ENCODE measurements at regions not wholly inside any gene's neighbourhood (a gene's known extent, or its start where the extent isn't known, plus 50 kb on each side); places are given as distances from the start of the nearest gene placed in this dataset.
"Not testable (repeated sequence)": the region's sequence is repeated elsewhere in the genome, so short reads cannot be mapped to it uniquely, and the experiment has no call there.

DNA sequence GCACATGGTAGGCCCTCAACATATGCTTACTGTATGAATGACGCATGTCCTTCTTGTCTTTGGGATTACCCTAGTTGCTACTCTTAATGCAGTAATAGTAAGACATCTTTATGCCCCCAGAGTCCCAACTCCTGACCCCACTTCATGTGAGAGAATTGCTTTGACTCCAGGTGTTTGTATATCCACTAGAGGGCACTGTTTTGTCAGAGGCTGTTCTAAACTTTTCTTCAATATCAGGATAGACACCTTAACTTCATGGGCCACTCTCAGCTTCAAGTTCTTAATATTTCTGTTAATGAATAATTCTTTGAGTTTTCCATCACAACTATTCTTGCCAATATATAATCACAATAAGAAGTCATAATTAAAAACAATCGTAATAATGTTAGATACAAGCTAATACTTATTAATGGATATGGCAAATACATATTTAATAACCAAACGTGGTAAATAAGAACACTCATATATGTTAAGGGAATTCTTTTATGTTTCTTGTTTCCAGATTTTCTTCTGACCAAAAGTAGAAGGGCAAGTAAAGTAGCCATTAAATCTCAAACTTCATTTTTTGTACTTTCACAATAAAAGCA lies 337.2 kb upstream of the DNAJC19 start:
- peak; percentile 63 for DNase-seq

DNA sequence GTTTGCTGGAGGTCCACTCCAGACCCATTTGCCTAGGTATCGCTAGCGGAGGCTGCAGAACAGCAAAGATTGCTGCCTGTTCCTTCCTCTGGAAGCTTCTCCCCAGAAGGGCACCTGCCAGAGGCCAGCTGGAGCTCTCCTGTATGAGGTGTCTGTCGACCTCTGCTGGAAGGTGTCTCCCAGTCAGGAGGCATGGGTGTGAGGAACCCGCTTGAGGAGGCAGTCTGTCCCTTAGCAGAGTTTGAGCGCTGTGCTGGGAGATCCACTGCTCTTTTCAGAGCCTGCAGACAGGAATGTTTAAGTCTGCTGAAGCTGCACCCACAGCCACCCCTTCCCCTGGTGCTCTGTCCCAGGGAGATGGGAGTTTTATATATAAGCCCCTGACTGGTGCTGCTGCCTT lies 335.0 kb upstream of the DNAJC19 start:
- not testable (repeated sequence) for DNase-seq

DNA sequence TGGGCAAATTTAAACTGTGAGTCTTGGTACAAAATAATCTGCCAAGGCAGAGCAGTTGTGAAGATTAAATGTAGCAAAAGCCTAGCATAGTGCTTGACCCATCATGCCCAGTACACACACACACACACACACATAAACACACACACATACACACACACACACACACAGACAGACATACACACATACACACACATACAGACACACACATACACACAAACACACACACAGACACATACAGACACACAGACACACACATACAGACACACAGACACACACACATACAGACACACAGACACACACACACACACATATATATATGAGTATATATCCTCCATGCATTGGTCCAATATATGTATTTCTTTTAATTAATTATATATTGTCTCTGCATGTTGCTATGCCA lies 328.8 kb upstream of the DNAJC19 start:
- no peak for DNase-seq

DNA sequence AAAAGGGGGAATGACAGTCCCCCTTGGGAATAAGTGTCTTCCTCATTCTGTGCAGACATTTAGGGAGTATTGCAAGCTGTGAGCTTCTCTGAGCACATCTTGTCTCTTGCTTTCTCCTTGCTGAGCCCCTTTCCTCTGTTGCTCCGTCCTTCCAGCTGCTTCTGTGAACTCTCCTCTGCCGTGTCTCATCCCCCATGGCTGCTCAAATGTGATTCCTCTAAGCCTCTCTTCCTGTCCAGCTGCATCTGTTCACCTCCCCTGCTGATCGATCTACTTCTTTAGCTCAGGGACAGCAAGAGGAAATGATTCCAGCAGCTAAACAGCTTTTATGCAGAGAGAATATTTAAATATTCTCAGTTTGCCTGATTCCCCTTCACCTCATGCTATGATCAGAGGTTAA lies 328.0 kb upstream of the DNAJC19 start:
- DNase-seq, result no peak

DNA sequence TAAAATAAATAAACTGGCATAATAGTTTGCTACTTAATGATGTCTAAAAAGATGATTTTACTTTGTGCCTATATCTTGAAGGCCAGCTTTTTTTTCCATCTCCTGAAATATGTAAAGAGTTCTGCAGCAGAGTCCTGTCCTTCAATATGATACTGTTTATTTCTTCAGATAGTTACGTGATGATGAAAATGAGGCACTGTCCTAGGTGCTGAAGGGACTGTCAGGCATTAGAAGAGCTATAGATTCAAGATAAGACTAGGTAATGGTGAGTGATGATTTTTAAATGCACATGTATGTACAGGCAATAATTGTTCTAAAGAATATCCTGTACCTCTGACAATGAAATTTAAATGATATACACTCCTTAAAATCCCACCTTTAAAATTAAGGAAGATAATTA lies 326.9 kb upstream of the DNAJC19 start:
- peak; percentile 55 for DNase-seq

DNA sequence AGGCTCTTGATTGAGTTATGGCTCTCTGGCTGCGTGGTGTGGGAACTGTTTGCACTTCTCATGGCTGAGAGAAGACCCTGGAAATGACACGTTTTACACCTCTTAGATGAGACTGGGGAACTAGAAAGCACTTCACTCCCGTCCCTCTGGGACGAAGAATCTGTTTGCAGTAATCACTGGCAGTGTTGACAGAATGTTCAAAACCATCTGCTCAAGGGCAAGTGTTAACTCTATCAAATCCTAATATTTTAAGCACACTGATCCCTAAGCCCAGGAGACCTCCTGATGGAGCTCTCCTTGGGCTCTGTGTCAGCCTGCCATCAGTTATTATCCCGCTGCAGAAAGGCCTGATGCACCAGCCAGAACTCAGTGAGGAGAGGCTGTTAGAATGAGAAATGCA lies 323.8 kb upstream of the DNAJC19 start:
- no peak for DNase-seq

DNA sequence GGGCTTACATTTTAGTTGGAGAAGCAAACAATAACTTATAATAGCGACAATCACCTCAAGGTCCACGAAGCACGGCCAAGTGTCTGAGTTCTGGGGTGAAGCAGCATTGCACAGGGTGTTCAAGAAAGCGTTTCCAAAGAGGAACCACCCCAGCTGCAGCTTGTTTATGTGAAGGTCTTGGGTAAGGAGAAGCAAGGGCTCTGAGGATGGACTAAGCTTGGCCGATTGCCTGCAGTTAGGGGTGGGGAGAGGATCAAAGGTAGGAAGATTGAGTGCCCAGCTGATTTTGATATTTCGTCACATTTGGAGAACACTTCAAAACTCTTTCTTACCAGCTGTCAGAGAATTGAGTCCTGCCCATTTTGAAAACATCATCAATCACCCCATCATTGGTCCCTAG lies 321.6 kb upstream of the DNAJC19 start:
- no peak for DNase-seq

DNA sequence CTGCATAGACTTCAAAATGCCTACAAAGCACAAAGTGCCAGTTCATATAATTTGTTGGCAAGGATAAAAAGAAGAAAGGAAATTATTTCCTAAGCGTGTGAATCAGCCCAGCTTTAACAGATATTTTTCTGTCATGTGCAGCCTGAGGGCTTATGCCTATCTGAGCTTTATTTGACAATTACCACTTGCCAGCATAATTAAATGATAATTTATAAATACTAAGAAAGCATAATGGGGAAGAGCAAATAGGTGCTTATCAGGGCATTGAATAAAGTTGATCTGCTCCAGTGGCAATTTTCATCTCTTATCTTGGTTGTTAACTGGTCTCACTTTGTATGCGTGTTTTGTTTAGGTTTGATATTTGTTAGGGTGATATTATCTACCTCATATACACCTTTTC lies 313.4 kb upstream of the DNAJC19 start:
- DNase-seq, result no peak

DNA sequence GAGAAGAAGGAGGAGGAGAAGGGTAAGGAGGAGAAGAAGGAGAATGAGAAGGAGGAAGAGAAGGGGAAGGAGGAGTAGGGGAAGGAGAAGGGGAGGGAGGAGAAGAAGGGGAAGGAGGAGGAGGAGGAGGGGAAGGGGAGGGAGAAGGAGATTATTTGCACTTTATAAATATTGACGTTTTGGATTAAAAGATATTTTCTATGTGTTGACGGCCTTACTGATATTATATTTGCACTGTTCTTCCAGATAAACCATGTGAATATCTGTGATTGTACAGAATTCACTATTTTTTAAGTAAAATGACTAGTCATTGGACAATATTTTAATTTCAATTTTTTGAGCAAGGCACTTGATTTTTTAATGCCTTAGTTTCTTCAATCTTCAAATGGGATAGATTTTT lies 310.5 kb upstream of the DNAJC19 start:
- no peak for DNase-seq

DNA sequence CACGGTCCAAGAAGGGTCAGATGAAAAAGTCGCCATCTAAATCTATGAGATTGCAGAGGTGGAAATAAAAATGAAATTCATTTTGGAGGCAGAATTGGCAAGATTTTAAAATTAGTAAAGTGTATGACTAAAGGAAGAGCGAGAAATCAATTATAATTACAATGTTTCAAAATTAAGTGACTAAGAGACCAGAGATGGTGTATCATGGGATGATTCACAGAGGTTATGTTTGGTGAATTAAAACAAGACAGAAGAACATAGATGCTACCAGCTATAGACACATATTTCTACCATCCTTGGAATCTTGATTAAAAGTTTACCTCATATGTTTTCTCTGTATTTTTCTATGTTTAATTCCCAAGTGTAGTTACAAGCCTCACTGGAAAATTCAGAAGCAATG lies 308.9 kb upstream of the DNAJC19 start:
- no peak for DNase-seq

DNA sequence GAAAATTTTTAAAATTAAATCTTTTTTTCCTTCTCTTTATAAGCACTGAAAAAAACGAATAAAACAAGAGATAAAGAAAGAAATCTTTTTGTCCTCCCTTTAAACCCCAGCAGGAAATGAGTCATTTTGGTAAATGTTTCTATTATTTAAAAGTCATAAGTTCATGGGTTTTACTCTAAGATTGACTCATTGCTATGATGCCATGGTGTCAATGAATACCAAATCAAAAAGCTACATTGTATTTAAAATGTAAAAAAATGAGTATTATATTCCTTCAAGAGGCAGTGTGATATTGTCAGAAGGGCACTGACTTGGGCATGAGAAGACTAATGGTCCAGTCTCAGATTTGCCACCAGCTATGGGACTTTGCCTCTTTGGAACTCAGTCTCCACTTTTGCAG lies 303.4 kb upstream of the DNAJC19 start:
- DNase-seq, result no peak

DNA sequence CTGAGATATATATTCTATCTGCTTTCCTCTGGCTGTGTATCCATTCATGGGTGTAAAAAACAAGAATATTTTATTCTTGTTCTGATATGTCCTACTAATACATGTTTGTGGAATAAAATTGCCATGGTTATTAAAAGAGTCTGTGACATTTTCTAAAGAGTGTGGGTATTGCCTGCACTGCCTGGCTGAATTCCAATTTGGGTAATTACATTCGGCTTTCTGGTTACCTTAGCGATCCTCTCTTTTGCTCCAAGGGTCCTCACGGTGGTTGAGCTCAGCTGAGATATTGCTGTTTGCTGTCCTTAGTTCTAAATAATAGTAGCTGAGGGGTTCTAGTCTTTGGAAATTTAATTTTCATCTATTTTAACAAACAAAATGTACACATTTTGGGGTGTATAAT lies 301.4 kb upstream of the DNAJC19 start:
- DNase-seq, result no peak

DNA sequence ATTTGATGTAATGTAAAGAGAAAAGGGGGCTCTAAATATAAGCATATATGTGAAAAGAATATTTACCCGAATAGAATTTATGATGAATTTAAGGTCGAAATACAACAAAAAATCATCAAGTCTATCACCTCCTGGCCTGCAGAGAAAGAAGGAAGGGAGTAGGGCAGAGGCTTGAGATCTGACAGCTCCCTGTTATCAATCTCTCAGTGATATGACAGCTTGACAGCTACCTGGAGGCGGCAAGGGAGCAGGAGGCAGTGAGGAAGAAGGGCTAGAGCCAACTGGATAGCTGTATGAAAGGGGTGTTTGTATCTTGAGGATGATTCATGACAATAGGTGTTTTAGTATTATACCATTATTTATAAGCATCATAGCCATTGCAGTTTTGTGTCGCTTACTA lies 299.8 kb upstream of the DNAJC19 start:
- no peak for DNase-seq

DNA sequence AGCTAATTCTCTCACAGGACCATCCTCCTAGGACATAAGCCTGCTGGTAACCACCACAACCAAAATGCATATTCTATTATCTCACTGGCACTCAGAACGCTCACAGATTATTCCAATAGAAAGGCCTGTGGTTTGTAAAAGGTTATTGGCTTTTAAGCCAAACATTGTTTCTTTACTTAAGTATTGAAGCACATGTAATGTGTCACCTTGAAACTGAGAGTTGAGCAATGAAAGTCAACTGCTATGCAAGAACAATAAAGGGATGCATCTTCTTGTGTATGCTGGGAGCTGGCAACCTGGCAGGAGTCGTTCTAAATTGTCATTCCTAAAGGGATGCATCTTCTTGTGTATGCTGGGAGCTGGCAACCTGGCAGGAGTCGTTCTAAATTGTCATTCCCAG lies 298.6 kb upstream of the DNAJC19 start:
- no peak for DNase-seq

DNA sequence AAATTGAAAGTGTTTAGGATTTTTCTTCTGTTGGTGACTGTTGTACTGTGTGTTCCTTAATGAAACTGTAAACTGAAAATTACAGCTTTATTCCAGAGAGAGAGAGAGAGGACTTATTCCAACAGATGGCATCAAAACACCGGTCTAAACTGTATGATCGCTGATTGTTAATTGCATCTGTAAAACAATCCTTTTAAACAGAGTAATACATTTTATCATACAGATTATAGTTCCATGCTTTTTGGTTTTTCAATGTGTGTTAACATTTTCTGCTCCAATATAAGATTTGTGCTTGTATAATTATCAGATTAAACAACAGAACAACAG lies 289.7 kb upstream of the DNAJC19 start:
- DNase-seq, result no peak

DNA sequence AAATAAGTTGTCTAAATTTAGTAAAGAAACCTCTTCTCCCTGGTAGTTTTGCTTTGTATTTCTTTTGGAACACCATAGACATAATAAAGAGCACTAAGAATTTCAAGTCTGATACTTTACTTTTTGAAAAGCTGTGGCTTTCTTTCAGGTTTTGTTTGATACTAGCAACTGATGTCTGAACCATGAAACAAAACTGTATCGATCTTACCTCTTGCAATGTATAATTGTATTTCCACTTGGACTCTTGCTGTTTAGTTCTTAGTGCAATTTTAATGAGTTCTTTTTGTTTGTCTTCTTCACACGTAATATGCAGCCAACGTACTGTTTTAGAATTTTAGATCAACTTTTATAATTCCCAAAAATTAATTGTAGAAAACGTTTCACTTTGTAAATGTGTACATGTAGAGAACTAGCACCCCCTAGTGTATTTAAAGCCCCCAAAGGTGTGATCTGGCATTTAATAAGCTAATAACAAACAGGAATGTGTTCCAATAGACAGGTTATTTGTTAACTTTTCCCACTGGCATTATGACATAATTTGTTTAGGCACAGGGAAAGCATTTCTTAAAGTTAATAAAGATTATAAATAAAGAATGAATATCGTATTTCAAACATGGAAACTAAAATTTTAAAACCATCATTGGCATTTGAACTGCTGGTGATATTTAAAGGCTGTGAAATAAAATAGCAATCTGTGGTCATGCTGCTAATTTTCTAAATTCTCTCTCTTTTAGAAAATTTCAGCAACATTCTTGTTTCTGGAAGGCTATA lies 289.1 kb upstream of the DNAJC19 start:
- peak; percentile 16 for DNase-seq

DNA sequence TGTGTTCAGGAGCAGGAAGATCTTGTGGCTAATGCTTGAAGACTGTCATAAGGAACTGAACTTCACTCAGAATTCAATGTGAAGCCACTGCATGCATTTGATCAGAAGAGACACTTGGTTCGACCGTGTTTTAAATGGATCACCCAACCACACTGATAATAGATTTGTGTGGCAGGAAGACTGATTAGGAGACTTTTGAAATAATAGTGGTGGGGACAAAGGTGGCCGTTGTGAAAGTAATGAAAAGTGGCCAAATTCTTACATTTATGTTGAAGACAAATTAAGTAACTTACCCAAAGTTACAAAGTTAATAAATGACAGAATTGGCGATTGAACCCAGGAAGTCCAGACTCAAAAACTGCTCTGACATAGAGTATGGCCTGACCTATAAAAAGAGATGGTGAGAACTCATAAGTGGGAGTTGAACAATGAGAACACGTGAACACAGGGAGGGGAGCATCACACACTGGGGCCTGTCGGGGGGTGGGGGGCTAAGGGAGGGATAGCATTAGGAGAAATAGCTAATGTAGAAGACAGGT lies 286.9 kb upstream of the DNAJC19 start:
- DNase-seq, result no peak

DNA sequence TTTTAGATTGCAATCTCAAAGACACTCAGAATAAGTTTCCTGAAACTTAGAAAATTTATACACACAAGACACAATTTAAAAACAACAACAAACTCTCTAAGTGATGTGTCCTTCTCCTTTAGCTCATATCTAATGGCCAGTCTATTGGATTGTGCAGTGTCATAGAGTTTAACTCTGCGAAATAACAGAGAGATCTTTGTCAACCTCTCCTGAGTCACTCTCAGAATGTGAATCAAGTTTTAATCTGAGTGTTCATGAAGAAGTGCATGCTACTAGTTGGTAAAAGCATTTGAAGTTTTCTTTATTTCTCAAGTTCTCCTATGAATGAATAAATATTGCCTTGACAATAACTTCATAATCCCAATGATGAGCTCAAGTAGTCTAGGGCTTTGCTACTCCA lies 284.5 kb upstream of the DNAJC19 start:
- DNase-seq, result no peak

DNA sequence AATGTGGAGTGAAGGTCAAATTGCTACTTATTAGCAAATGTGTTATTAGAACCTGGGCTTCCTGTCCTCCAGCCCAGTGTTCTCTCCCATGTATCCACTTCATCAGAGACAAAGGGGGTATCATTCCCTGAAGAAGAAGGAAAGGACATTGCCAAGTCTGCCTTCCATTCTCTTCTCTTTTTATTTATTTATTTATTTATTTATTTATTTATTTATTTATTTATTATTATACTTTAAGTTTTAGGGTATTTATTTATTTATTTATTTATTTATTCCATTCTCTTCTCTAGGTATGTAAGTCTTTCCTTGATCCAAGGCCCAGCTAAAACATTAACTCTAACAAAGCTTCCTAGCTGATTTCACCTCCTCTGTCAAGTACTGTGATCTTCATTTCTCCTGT lies 277.8 kb upstream of the DNAJC19 start:
- DNase-seq, result no peak

DNA sequence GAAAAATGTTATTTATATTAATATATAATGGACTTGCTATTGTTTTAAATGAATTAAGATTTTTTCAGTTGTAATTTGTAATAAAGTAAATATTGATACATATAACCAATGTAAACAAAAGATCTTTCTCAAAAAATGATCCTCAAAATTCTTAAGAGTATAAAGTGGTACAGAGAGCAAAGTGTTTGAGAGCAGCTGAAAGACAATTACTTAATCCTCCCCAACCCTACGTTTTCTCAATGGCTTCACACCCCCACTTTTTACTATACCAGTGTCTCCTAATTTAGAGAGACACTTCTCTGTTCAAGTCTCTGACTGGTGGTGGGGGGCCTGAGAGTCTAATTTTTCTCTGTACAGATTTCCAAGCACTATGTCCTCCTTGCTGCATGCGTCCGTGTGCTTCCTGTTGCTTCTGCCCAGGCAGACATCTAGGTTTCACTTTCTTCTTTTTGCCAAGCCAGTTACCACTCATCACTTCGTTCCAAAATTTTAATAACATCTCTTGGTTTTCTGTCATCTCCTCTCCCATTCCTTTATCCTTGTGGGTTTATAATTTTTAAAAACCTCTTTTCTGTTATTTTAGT lies 276.3 kb upstream of the DNAJC19 start:
- DNase-seq, result peak; percentile 3

DNA sequence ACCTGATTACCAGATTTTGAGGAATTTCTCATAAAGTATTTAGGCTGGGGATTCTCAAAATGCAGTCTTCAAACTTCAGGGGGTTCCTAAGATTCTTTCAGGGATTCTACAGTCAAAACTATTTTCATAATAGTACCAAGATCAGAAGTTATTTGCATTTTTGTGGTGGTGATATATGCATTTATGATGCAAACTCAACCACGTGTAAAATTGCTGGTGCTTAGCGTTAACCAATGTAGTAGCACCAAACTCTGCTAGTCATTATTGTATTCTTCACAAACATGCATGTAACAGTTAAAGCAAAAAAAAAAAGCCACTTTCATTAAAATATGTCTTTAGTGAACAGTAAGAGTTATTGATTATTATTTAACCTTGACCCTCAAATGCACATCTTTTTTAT lies 274.9 kb upstream of the DNAJC19 start:
- no peak for DNase-seq

DNA sequence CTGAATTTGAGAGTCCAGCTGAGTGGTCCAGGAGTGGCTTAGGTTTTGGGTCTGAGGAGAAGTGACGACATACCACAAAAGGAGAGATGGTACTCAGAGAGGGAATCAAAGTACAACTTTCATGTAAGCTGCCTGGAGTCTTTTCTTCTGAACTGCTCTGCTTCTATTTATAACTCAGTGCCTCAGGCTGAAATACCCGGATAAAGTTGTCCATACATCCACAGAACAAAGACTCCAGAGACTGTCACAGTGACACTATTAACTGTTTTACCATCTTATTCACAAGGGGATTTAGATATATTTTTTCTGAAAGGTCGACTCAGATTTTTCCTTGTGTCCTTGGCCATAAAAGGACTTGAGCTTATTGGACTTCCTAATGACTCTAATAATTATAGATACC lies 264.3 kb upstream of the DNAJC19 start:
- no peak for DNase-seq

DNA sequence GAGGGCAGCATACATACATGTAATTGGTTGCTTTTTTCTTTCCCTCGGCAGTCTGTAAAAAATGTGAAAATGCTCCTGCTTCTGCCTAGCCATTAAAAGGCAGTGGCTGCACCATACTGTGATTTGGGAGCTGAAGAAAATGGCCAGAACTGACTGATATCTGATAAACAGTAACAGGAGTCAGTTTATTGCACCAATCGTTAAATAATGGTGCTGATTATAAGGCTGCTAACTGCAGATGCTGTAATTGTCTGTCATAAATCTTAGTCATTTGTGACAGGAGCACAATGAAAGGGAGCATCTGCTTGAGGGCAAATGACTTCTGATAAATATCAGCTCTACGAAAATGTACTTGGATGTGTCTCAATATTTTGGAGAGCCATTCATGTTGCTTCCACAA lies 263.1 kb upstream of the DNAJC19 start:
- no peak for DNase-seq

DNA sequence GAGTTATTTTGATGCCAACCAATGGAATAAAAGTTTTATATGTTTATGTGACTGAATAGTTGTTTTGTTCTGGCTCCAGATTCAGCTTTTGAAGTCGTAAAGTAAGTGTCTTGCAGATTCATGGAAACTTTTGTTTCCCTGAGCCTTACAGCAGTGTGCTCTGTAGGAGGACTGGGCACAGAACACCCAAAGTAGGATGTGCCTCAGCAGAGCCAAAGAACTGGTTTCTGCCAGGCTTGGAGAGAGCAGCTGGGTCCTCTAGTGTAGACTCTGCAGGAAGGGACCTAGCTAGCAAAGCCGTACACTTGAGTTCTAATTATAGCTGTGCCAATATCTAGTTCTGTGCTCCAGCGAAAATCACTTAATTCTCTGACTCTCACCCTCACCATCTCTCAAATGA lies 261.2 kb upstream of the DNAJC19 start:
- no peak for DNase-seq

DNA sequence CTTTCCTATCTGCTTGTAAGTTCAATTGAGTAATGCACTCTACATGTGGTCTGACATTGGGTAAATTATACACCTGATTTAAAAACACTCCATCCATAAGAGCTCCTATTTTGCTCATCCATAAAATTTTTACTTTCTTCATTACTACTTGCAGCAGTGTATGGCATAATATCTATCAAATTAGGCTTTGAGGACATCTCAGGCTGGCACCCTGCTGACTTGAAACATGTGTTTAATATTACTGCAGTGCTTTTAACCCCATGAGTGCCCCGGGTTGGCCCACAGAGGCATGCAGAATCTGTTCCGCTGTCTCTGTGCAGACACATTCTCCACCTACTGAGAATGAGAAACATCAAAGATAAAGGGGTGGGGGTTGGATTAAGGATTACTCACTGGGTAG lies 249.9 kb upstream of the DNAJC19 start:
- no peak for DNase-seq
